ACC112 (cell line): ENCODE measurements at regions not wholly inside any gene's neighbourhood (a gene's known extent, or its start where the extent isn't known, plus 50 kb on each side); places are given as distances from the start of the nearest gene placed in this dataset.
"Not testable (repeated sequence)": the region's sequence is repeated elsewhere in the genome, so short reads cannot be mapped to it uniquely, and the experiment has no call there.

Source experiments
- H2AFZ ChIP-seq: fragments of 200-600 bp; sonication (generic); one replicate; pipeline ENCODE4 v1.6.0; 2017; ENCODE audit warnings: antibody characterized with exemption, low read length; ENCODE audit not compliant: unreplicated experiment
- H3K27ac ChIP-seq: fragments of 200-600 bp; sonication (generic); 2 replicates; pipeline ENCODE4 v1.5.1; 2014; ENCODE audit warnings: low read depth, mild to moderate bottlenecking, antibody characterized with exemption, low read length, moderate library complexity
- H3K27me3 ChIP-seq: fragments of 200-600 bp; sonication (generic); 2 replicates; pipeline ENCODE4 v1.6.1; 2014; ENCODE audit warnings: mild to moderate bottlenecking, antibody characterized with exemption, low read length, moderate library complexity, mixed read lengths; ENCODE audit not compliant: insufficient read depth
- H3K36me3 ChIP-seq: fragments of 200-600 bp; sonication (generic); 2 replicates; pipeline ENCODE4 v1.6.1; 2016; ENCODE audit warnings: mild to moderate bottlenecking, antibody characterized with exemption, low read length, moderate library complexity, mixed read lengths; ENCODE audit not compliant: insufficient read depth
- H3K4me1 ChIP-seq: fragments of 200-600 bp; sonication (generic); one replicate; pipeline ENCODE4 v1.6.1; 2016; ENCODE audit warnings: low read length, mixed read lengths; ENCODE audit not compliant: insufficient read depth, unreplicated experiment, control insufficient read depth
- H3K4me3 ChIP-seq: fragments of 200-600 bp; sonication (generic); 2 replicates; pipeline ENCODE4 v1.5.1; 2014; ENCODE audit warnings: mild to moderate bottlenecking, low read depth, low read length
- H3K79me2 ChIP-seq: fragments of 200-600 bp; sonication (generic); one replicate; pipeline ENCODE4 v1.6.0; 2016; ENCODE audit warnings: low read length; ENCODE audit not compliant: control insufficient read depth, unreplicated experiment, insufficient read depth

GRCh38 chr12:32010631-32011336 is 51.6 kb downstream of the RESF1 start:
- H3K79me2 ChIP-seq, result no peaks in the 10 kb centered on the region
- H3K4me1 ChIP-seq, result no peaks in the 10 kb centered on the region
- H3K4me3 ChIP-seq, result no peak overlapping the region
- no peaks in the 10 kb centered on the region for H3K27me3 ChIP-seq
- no peak overlapping the region for H3K27ac ChIP-seq
- H2AFZ ChIP-seq, result no peak overlapping the region
- no peaks in the 10 kb centered on the region for H3K36me3 ChIP-seq

GRCh38 chr12:32012249-32012785 is 53.1 kb downstream of the RESF1 start:
- Histone ChIP-seq H2AFZ (no peak overlapping the region), H3K4me1 (no peaks in the 10 kb centered on the region), H3K79me2 (no peaks in the 10 kb centered on the region), H3K27ac (no peak overlapping the region), H3K27me3 (no peaks in the 10 kb centered on the region), H3K36me3 (no peaks in the 10 kb centered on the region), H3K4me3 (no peak overlapping the region)

DNA sequence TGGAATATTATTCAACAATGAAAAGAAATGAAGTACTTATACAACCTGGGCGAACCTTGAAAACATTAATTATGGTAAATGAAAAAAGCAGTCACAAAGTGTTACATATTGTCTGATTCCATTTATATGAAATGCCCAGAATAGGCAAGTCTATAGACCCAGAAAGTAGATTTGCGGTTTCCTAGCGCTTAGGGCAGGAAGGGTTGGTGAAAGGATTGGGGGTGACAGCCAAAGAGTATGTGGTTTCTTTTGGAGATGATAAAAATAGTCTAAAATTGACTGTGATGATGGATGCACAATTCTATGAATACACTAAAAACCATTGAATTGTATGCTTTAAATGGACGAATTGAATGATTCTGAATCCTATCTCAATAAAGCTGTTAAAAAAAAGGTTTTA is 55.8 kb downstream of the RESF1 start:
- Histone ChIP-seq H3K27me3 (no peaks in the 10 kb centered on the region), H3K36me3 (no peaks in the 10 kb centered on the region), H3K4me3 (no peak overlapping the region), H2AFZ (no peak overlapping the region), H3K79me2 (no peaks in the 10 kb centered on the region), H3K4me1 (no peaks in the 10 kb centered on the region), H3K27ac (no peak overlapping the region)

DNA sequence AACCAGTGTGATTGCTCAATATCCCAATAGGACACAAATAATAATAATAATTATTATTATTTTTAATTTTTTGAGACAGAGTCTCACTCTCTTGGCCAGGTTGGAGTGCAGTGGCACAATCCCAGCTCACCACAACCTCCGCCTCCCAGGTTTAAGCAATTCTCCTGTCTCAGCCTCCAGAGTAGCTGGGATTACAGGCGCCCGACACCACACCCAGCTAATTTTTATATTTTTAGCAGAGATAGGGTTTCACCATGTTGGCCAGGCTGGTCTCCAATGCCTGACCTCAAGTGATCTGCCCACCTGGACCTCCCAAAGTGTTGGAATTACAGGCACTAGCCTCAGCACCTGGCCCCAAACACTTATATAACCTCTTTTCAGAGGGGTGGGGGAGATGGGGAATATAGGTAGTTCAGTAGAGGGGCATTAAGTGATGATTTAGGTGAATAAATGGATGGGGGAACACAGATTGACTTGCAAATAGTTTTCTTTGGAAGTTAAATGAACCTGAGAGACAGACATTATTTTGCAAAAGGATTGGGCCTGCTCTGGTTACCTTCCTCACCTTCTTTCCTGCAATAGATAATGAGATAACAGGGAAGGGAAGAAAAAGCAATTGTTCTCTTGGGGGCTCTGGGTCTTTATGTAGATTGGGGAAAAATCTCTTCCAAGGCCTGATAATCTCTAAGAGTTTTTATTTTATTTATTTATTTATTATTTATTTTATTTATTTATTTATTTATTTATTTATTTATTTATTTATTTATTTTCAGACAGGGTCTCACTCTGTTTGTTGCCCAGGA is 57.7 kb downstream of the RESF1 start:
- no peaks in the 10 kb centered on the region for H3K4me1 ChIP-seq
- no peaks in the 10 kb centered on the region for H3K36me3 ChIP-seq
- H3K4me3 ChIP-seq, result no peak overlapping the region
- H3K27me3 ChIP-seq, result no peaks in the 10 kb centered on the region
- H3K27ac ChIP-seq, result no peak overlapping the region
- no peak overlapping the region for H2AFZ ChIP-seq
- no peaks in the 10 kb centered on the region for H3K79me2 ChIP-seq

GRCh38 chr12:32021346-32021773 is 62.1 kb downstream of the RESF1 start:
- Histone ChIP-seq H3K36me3 (no peaks in the 10 kb centered on the region), H3K4me1 (no peaks in the 10 kb centered on the region), H3K79me2 (no peaks in the 10 kb centered on the region), H3K27me3 (no peaks in the 10 kb centered on the region), H3K27ac (no peak overlapping the region), H3K4me3 (no peak overlapping the region), H2AFZ (no peak overlapping the region)

DNA sequence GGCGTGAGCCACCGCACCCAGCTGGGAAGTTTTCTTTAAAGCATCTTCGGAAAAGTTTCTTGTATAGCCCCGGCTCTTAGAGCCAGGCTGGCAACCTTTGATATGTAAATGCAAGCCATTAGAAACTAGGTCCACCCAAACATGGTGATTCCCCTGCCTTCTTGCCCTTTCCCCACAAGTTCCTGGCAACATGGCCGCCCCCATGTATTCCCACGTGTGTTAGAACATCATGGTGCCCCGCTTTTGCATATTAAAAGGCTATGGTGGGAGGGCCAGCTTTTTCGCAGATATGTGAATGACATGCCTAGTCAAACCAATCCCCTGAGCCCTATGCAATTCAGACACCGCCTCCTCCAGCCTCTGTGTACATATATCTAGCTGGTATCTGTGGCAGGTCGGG is 63.2 kb downstream of the RESF1 start:
- not testable (repeated sequence) for H3K27me3 ChIP-seq, H3K36me3 ChIP-seq, H3K4me3 ChIP-seq, H2AFZ ChIP-seq, H3K4me1 ChIP-seq, H3K79me2 ChIP-seq, H3K27ac ChIP-seq

- H3K4me1 ChIP-seq, H3K4me3 ChIP-seq, H3K36me3 ChIP-seq, H3K79me2 ChIP-seq, H3K27me3 ChIP-seq, H2AFZ ChIP-seq, H3K27ac ChIP-seq: not testable (repeated sequence)
Observed at GRCh38 chr12:32023861-32024260, 64.6 kb downstream of the RESF1 start.

DNA sequence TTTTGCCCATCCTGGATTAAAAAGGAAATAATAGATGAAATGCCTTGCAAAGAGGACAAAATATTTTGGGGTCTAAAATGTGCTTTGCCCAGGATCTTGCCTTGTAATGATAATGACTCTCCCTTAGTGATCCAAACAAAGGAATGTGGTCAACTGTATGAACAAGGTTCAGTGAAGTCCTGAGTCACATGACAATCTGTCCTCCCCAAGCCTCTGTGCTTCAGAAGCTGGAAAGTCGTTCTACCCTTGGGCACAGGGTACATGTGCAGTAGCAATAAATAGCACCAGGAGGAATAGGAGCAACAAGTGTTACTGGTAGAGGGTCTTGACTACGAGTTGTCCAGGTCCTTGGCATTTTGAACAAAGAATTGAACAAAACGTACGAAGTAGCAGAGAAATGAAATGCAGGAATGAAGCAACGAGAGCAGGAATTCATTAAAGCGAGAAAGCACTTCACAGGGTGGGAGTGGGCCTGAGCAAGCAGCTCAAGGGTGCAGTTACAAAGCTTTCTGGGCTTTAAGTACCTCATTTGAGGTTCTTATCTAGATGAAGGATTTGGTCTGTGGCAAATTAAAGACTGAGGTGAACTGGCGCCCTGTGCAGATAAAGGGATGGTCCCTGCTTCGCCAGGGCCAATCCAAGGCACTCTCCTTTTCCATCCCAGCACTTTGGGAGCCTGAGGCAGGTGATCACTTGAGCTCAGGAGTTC is 65.8 kb downstream of the RESF1 start:
- no peak overlapping the region for H3K27ac ChIP-seq
- H3K27me3 ChIP-seq, result no peaks in the 10 kb centered on the region
- no peak overlapping the region for H3K4me3 ChIP-seq
- no peak overlapping the region for H2AFZ ChIP-seq
- H3K36me3 ChIP-seq, result no peaks in the 10 kb centered on the region
- no peaks in the 10 kb centered on the region for H3K4me1 ChIP-seq
- no peaks in the 10 kb centered on the region for H3K79me2 ChIP-seq

DNA sequence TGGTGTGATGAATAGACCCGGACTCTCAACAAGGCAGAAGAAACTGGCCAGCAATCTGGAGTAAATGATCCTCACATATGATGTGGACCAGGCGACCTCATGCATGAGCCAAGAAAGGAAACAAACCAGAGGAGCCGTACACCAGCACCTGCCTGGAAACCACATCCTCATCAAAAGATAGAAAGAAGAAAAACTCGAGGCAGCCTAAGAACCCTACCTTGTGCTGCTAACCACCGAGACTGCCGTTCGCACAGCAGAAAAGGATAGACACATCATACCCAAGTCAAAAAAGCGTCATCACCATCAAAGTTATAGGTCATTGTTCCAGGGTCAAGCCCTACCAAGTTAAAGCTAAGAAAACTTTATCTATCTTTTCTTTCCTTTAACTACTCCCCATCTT is 66.7 kb downstream of the RESF1 start:
- H3K27me3 ChIP-seq, result no peaks in the 10 kb centered on the region
- H3K27ac ChIP-seq, result no peak overlapping the region
- H2AFZ ChIP-seq, result no peak overlapping the region
- no peak overlapping the region for H3K4me3 ChIP-seq
- H3K36me3 ChIP-seq, result no peaks in the 10 kb centered on the region
- H3K79me2 ChIP-seq, result no peaks in the 10 kb centered on the region
- H3K4me1 ChIP-seq, result no peaks in the 10 kb centered on the region

- no peak overlapping the region for H2AFZ ChIP-seq
Observed at GRCh38 chr12:32027684-32028365, 68.6 kb downstream of the RESF1 start.

More at GRCh38 chr12:32027684-32028365, 68.6 kb downstream of the RESF1 start:
- Histone ChIP-seq H3K79me2 (no peaks in the 10 kb centered on the region), H3K4me1 (no peaks in the 10 kb centered on the region), H3K27ac (no peak overlapping the region), H3K36me3 (no peaks in the 10 kb centered on the region), H3K4me3 (no peak overlapping the region), H3K27me3 (no peaks in the 10 kb centered on the region; the same call in 1 of the 2 replicates)
